ENCODE measurements at regions not wholly inside any gene's neighbourhood (a gene's known extent, or its start where the extent isn't known, plus 50 kb on each side); places are given as distances from the start of the nearest gene placed in this dataset.
"Not testable (repeated sequence)": the region's sequence is repeated elsewhere in the genome, so short reads cannot be mapped to it uniquely, and the experiment has no call there.

- DNase-seq (ENCODE audit: low read depth): no peak
These were observed 440.8 kb downstream of the RAP2B start for GRCh38 chr3:153602801-153603200.

- DNase-seq (ENCODE audit: low read depth): no peak
These were observed 452.1 kb downstream of the RAP2B start for GRCh38 chr3:153614140-153614539.

GRCh38 chr3:153614563-153614962 lies 452.5 kb downstream of the RAP2B start:
- peak; percentile 70 for DNase-seq (ENCODE audit: low read depth)

GRCh38 chr3:153615863-153616262 lies 453.8 kb downstream of the RAP2B start:
- DNase-seq (ENCODE audit: low read depth): no peak

- no peak for DNase-seq (ENCODE audit: low read depth)
These were observed 455.4 kb downstream of the RAP2B start for GRCh38 chr3:153617463-153617862.

GRCh38 chr3:153618176-153618575 lies 456.1 kb downstream of the RAP2B start:
- DNase-seq (ENCODE audit: low read depth): no peak

GRCh38 chr3:153619268-153619667 lies 457.2 kb downstream of the RAP2B start:
- DNase-seq (ENCODE audit: low read depth): no peak

- peak; percentile 50 for DNase-seq (ENCODE audit: low read depth)
These were observed 459.9 kb downstream of the RAP2B start for GRCh38 chr3:153621953-153622352.

GRCh38 chr3:153623834-153624233 lies 461.8 kb downstream of the RAP2B start:
- DNase-seq (ENCODE audit: low read depth): no peak

- no peak for DNase-seq (ENCODE audit: low read depth)
These were observed 462.4 kb downstream of the RAP2B start for GRCh38 chr3:153624310-153625030.

GRCh38 chr3:153625506-153625905 lies 463.5 kb downstream of the RAP2B start:
- no peak for DNase-seq (ENCODE audit: low read depth)

GRCh38 chr3:153626158-153626557 lies 464.1 kb downstream of the RAP2B start:
- DNase-seq (ENCODE audit: low read depth): no peak

- DNase-seq (ENCODE audit: low read depth): no peak
These were observed 466.6 kb downstream of the RAP2B start for GRCh38 chr3:153628591-153628990.

- DNase-seq (ENCODE audit: low read depth): no peak
These were observed 467.1 kb downstream of the RAP2B start for GRCh38 chr3:153629148-153629547.

- DNase-seq (ENCODE audit: low read depth): no peak
These were observed 469.1 kb downstream of the RAP2B start for GRCh38 chr3:153631102-153631501.

- DNase-seq (ENCODE audit: low read depth): no peak
These were observed 469.6 kb downstream of the RAP2B start for GRCh38 chr3:153631664-153632063.

GRCh38 chr3:153633407-153633806 lies 471.4 kb downstream of the RAP2B start:
- DNase-seq (ENCODE audit: low read depth): no peak

GRCh38 chr3:153634683-153635082 lies 472.7 kb downstream of the RAP2B start:
- DNase-seq (ENCODE audit: low read depth): no peak

- no peak for DNase-seq (ENCODE audit: low read depth)
These were observed 477.6 kb downstream of the RAP2B start for GRCh38 chr3:153639631-153640030.

- DNase-seq (ENCODE audit: low read depth): no peak
These were observed 479.0 kb downstream of the RAP2B start for GRCh38 chr3:153640689-153641665.

- not testable (repeated sequence) for DNase-seq (ENCODE audit: low read depth)
These were observed 478.6 kb upstream of the ARHGEF26 start for GRCh38 chr3:153642576-153642975.

- not testable (repeated sequence) for DNase-seq (ENCODE audit: low read depth)
These were observed 477.7 kb upstream of the ARHGEF26 start for GRCh38 chr3:153643471-153643870.

All from HT1080 (cell line).